ENCODE measurements at regions not wholly inside any gene's neighbourhood (a gene's known extent, or its start where the extent isn't known, plus 50 kb on each side); places are given as distances from the start of the nearest gene placed in this dataset.

DNA sequence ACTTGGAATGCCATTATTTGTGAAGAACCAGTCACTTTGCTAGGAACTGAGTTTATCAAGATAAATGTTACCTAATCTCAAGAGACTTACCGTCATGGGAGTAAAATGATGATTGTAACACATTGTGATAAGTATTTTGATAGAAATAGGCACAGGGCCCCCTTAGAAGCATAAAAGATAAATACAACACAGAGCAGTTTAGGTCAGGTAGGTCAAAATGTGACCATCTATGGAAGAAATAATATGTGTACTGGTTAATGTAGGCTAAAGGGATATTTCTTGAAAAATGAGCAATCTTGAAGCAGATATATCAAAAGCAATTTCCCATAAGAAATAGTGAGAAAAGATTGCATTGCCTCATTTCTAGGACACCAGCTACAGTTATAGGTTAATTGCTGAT lies 1386.8 kb upstream of the ADGRL2 start:
- TF ChIP-seq, protein P1, sequence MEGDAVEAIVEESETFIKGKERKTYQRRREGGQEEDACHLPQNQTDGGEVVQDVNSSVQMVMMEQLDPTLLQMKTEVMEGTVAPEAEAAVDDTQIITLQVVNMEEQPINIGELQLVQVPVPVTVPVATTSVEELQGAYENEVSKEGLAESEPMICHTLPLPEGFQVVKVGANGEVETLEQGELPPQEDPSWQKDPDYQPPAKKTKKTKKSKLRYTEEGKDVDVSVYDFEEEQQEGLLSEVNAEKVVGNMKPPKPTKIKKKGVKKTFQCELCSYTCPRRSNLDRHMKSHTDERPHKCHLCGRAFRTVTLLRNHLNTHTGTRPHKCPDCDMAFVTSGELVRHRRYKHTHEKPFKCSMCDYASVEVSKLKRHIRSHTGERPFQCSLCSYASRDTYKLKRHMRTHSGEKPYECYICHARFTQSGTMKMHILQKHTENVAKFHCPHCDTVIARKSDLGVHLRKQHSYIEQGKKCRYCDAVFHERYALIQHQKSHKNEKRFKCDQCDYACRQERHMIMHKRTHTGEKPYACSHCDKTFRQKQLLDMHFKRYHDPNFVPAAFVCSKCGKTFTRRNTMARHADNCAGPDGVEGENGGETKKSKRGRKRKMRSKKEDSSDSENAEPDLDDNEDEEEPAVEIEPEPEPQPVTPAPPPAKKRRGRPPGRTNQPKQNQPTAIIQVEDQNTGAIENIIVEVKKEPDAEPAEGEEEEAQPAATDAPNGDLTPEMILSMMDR (conservative IDR thresholded peaks at IDR 0.05; ENCODE audit: low read depth, low read length): no peak
- no peak for TF ChIP-seq EZH2 (IDR thresholded peaks at IDR 0.05; ENCODE audit: borderline replicate concordance, low read depth, low read length, poor library complexity, severe bottlenecking)

All from A673 (cell line).